GF-D8 (cell line): ENCODE measurements at regions not wholly inside any gene's neighbourhood (a gene's known extent, or its start where the extent isn't known, plus 50 kb on each side); places are given as distances from the start of the nearest gene placed in this dataset.

ENCODE experiments used
- DNase-seq: peaks from one replicate; lab custom pipeline; 2025; lab: John Stamatoyannopoulos, UW

- DNase-seq = no peak
Observed at GRCh38 chr2:239621611-239622010, 220.8 kb upstream of the HDAC4 start.

- DNase-seq = no peak
Observed at GRCh38 chr2:239619369-239619768, 218.5 kb upstream of the HDAC4 start.

- DNase-seq = no peak
Observed at GRCh38 chr2:239616729-239617128, 215.9 kb upstream of the HDAC4 start.

GRCh38 chr2:239612133-239612532 lies 211.3 kb upstream of the HDAC4 start:
- no peak for DNase-seq

GRCh38 chr2:239611222-239611795 lies 210.5 kb upstream of the HDAC4 start:
- no peak for DNase-seq

GRCh38 chr2:239610457-239611221 lies 209.8 kb upstream of the HDAC4 start:
- DNase-seq = no peak

GRCh38 chr2:239609607-239610310 lies 208.9 kb upstream of the HDAC4 start:
- no peak for DNase-seq

GRCh38 chr2:239609162-239609561 lies 208.3 kb upstream of the HDAC4 start:
- no peak for DNase-seq

GRCh38 chr2:239608723-239609122 lies 207.9 kb upstream of the HDAC4 start:
- DNase-seq = no peak

GRCh38 chr2:239608260-239608659 lies 207.4 kb upstream of the HDAC4 start:
- DNase-seq = no peak

GRCh38 chr2:239607517-239608191 lies 206.8 kb upstream of the HDAC4 start:
- DNase-seq = no peak

- no peak for DNase-seq
Observed at GRCh38 chr2:239606741-239607516, 206.1 kb upstream of the HDAC4 start.

- DNase-seq = no peak
Observed at GRCh38 chr2:239605976-239606375, 205.2 kb upstream of the HDAC4 start.

- DNase-seq = no peak
Observed at GRCh38 chr2:239605409-239605808, 204.6 kb upstream of the HDAC4 start.

GRCh38 chr2:239604861-239605260 lies 204.0 kb upstream of the HDAC4 start:
- DNase-seq = no peak

- no peak for DNase-seq
Observed at GRCh38 chr2:239603411-239604356, 202.9 kb upstream of the HDAC4 start.

GRCh38 chr2:239602290-239603282 lies 201.8 kb upstream of the HDAC4 start:
- no peak for DNase-seq

GRCh38 chr2:239601880-239602279 lies 201.1 kb upstream of the HDAC4 start:
- DNase-seq = no peak

GRCh38 chr2:239601201-239601851 lies 200.5 kb upstream of the HDAC4 start:
- DNase-seq = no peak
